OCI-LY3 (cell line): ENCODE measurements at regions not wholly inside any gene's neighbourhood (a gene's known extent, or its start where the extent isn't known, plus 50 kb on each side); places are given as distances from the start of the nearest gene placed in this dataset.

Source experiments
- H2AFZ ChIP-seq: fragments of 200-600, 300-600 bp; shearing (Covaris generic); 2 replicates; pipeline ENCODE4 v1.6.0; 2014; ENCODE audit warnings: antibody characterized with exemption, low read depth, low read length
- H3K27ac ChIP-seq: fragments of 200-600, 300-600 bp; sonication (generic); 2 replicates; pipeline ENCODE4 v1.5.1; 2014; ENCODE audit warnings: mild to moderate bottlenecking, low read length, moderate library complexity, mixed read lengths
- H3K27me3 ChIP-seq: fragments of 200-600, 300-600 bp; sonication (generic); 2 replicates; pipeline ENCODE4 v1.6.1; 2014; ENCODE audit warnings: low read depth, low read length, mixed read lengths
- H3K36me3 ChIP-seq: fragments of 200-600, 300-600 bp; sonication (generic); replicated peaks from 2 replicates; pipeline ENCODE3; 2014; ENCODE audit warnings: low read depth, low read length, mixed read lengths
- H3K4me1 ChIP-seq: fragments of 300-600, 200-600 bp; sonication (generic); 2 replicates; pipeline ENCODE4 v1.6.1; 2014; ENCODE audit warnings: low read length, mixed read lengths
- H3K4me2 ChIP-seq: fragments of 200-600, 300-600 bp; sonication (generic); 2 replicates; pipeline ENCODE4 v1.6.1; 2014; ENCODE audit warnings: low read length, mixed read lengths
- H3K4me3 ChIP-seq: fragments of 300-600, 200-600 bp; sonication (generic); 2 replicates; pipeline ENCODE4 v1.5.1; 2014; ENCODE audit warnings: antibody characterized with exemption, mild to moderate bottlenecking, low read length, moderate library complexity
- H3K79me2 ChIP-seq: fragments of 300-600, 200-600 bp; shearing (Covaris generic); 2 replicates; pipeline ENCODE4 v1.6.1; 2014; ENCODE audit warnings: mild to moderate bottlenecking, low read length, mixed read lengths
- H3K9ac ChIP-seq: fragments of 300-600, 200-600 bp; shearing (Covaris generic); 2 replicates; pipeline ENCODE4 v1.6.0; 2014; ENCODE audit warnings: mild to moderate bottlenecking, low read length, moderate library complexity
- H3K9me3 ChIP-seq: fragments of 200-600, 300-600 bp; shearing (Covaris generic); 2 replicates; pipeline ENCODE4 v1.6.1; 2014; ENCODE audit warnings: low read length, mixed read lengths; ENCODE audit not compliant: insufficient read depth
- H4K20me1 ChIP-seq: fragments of 200-600, 300-600 bp; sonication (generic); 2 replicates; pipeline ENCODE4 v1.6.1; 2016; ENCODE audit warnings: low read length, mixed read lengths; ENCODE audit not compliant: insufficient read depth
- EZH2phosphoT487 ChIP-seq: fragments of 200-600 bp; shearing (Covaris generic); IDR thresholded peaks from 2 replicates; pipeline ENCODE4 v1.6.1; 2018; ENCODE audit warnings: antibody characterized with exemption, mixed run types, low read depth
- TF ChIP-seq, protein P1 (sequence below): fragments of 200-600, 300-600 bp; sonication (generic); IDR thresholded peaks from 2 replicates; pipeline ENCODE4 v1.5.1; 2014; ENCODE audit warnings: antibody characterized with exemption, low read length, low read depth

GRCh38 chr3:84100861-84101260 is 857.9 kb upstream of the CADM2 start:
- Histone ChIP-seq H3K36me3 (no peaks in the 10 kb centered on the region), H2AFZ (no peak overlapping the region)
- TF ChIP-seq EZH2phosphoT487 = no peak
- TF ChIP-seq, protein P1, sequence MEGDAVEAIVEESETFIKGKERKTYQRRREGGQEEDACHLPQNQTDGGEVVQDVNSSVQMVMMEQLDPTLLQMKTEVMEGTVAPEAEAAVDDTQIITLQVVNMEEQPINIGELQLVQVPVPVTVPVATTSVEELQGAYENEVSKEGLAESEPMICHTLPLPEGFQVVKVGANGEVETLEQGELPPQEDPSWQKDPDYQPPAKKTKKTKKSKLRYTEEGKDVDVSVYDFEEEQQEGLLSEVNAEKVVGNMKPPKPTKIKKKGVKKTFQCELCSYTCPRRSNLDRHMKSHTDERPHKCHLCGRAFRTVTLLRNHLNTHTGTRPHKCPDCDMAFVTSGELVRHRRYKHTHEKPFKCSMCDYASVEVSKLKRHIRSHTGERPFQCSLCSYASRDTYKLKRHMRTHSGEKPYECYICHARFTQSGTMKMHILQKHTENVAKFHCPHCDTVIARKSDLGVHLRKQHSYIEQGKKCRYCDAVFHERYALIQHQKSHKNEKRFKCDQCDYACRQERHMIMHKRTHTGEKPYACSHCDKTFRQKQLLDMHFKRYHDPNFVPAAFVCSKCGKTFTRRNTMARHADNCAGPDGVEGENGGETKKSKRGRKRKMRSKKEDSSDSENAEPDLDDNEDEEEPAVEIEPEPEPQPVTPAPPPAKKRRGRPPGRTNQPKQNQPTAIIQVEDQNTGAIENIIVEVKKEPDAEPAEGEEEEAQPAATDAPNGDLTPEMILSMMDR = no peak

GRCh38 chr3:84108442-84108971 is 850.3 kb upstream of the CADM2 start:
- H3K4me2 ChIP-seq = no peak overlapping the region

More at GRCh38 chr3:84100861-84101260, 857.9 kb upstream of the CADM2 start:
- no peaks in the 10 kb centered on the region for H4K20me1 ChIP-seq
- no peak overlapping the region for H3K27ac ChIP-seq
- H3K79me2 ChIP-seq = no peaks in the 10 kb centered on the region
- no peaks in the 10 kb centered on the region for H3K27me3 ChIP-seq
- no peak overlapping the region for H3K9ac ChIP-seq
- no peak overlapping the region for H3K4me2 ChIP-seq
- no peaks in the 10 kb centered on the region for H3K4me1 ChIP-seq
- H3K9me3 ChIP-seq = no peaks in the 10 kb centered on the region
- no peak overlapping the region for H3K4me3 ChIP-seq

DNA sequence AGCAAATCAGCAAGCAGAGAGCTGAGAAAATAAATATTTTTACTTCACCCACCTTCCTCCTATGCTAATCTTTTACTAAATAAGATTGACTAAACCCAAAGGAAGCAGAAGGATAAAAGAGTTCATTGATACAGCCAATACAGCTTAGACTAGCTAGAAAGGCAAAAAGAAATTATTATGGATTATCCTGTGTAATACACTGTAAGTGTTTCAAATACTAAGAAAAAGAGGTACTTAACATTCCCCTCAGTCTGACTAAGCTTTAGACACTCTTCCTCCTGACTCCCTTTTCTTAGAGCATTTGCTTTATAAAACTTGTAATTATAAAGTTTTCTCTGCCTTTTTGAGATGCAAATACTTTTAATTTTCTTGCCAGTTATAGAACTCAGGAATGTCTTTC is 848.9 kb upstream of the CADM2 start:
- no peaks in the 10 kb centered on the region for H3K79me2 ChIP-seq
- H3K36me3 ChIP-seq = no peaks in the 10 kb centered on the region
- no peak overlapping the region for H3K4me2 ChIP-seq
- TF ChIP-seq EZH2phosphoT487 = no peak
- TF ChIP-seq, protein P1 = no peak
- no peak overlapping the region for H3K9ac ChIP-seq
- H3K27me3 ChIP-seq = no peaks in the 10 kb centered on the region
- H2AFZ ChIP-seq = no peak overlapping the region
- H3K9me3 ChIP-seq = no peaks in the 10 kb centered on the region
- no peaks in the 10 kb centered on the region for H3K4me1 ChIP-seq
- no peaks in the 10 kb centered on the region for H4K20me1 ChIP-seq
- H3K4me3 ChIP-seq = no peak overlapping the region
- no peak overlapping the region for H3K27ac ChIP-seq

More at GRCh38 chr3:84108442-84108971, 850.3 kb upstream of the CADM2 start:
- no peaks in the 10 kb centered on the region for H3K79me2 ChIP-seq
- no peaks in the 10 kb centered on the region for H4K20me1 ChIP-seq
- TF ChIP-seq EZH2phosphoT487 = no peak
- TF ChIP-seq, protein P1 = no peak
- H3K9ac ChIP-seq = no peak overlapping the region
- no peaks in the 10 kb centered on the region for H3K9me3 ChIP-seq
- H3K27ac ChIP-seq = no peak overlapping the region
- H2AFZ ChIP-seq = 0 out of 2 replicates have a peak overlapping the region, but pooled peaks have one; percentile 33
- no peaks in the 10 kb centered on the region for H3K36me3 ChIP-seq
- no peak overlapping the region for H3K4me3 ChIP-seq
- no peaks in the 10 kb centered on the region for H3K4me1 ChIP-seq
- no peaks in the 10 kb centered on the region for H3K27me3 ChIP-seq

- H3K9ac ChIP-seq = no peak overlapping the region
- TF ChIP-seq, protein P1 = no peak
- no peak for TF ChIP-seq EZH2phosphoT487
- H3K79me2 ChIP-seq = no peaks in the 10 kb centered on the region
- no peak overlapping the region for H3K27ac ChIP-seq
- H3K27me3 ChIP-seq = no peaks in the 10 kb centered on the region
- no peak overlapping the region for H3K4me2 ChIP-seq
- no peak overlapping the region for H2AFZ ChIP-seq
- no peak overlapping the region for H3K4me3 ChIP-seq
- H3K36me3 ChIP-seq = no peaks in the 10 kb centered on the region
- no peaks in the 10 kb centered on the region for H3K4me1 ChIP-seq
- H3K9me3 ChIP-seq = no peaks in the 10 kb centered on the region
- no peaks in the 10 kb centered on the region for H4K20me1 ChIP-seq
These were observed 848.0 kb upstream of the CADM2 start for GRCh38 chr3:84110787-84111186.
